ENCODE measurements at regions not wholly inside any gene's neighbourhood (a gene's known extent, or its start where the extent isn't known, plus 50 kb on each side); places are given as distances from the start of the nearest gene placed in this dataset.

- peaks cover 10 to 31% of the 10 kb centered on the region in 2 donors for H3K4me1 ChIP-seq (replicated peaks in 1 of 2)
- no peak overlapping the region for H3K4me3 ChIP-seq
- peak overlapping the region in 1 of 2 donors; percentile 9 for H3K27ac ChIP-seq
- ATAC-seq (replicated peaks in 6 of 8), result peak; percentile 84 to 98 (median 94)
- in situ Hi-C loops (cut with MboI; ENCODE audit: low pct_unique_long_range_greater_than_20kb in 2 of 9, low sequenced_read_pairs in 9 of 9, unreplicated experiment in 9 of 9), result no loop called here
- WGBS, 10 experiments, result 5 to 60% (median 40%) methylated on average over 1 to 2 of the region's 2 CpGs; no CpG with 5 or more reads in 1 of the 10 experiments
These were observed 75.7 kb upstream of the ANK2 start for GRCh38 chr4:112973750-112974251.

- peak overlapping the region in 1 of 2 donors; percentile 37 for H3K27ac ChIP-seq
- peaks cover 10 to 31% of the 10 kb centered on the region in 2 donors for H3K4me1 ChIP-seq (replicated peaks in 1 of 2)
- H3K4me3 ChIP-seq, result no peak overlapping the region
- in situ Hi-C loops (cut with MboI; ENCODE audit: low pct_unique_long_range_greater_than_20kb in 2 of 9, low sequenced_read_pairs in 9 of 9, unreplicated experiment in 9 of 9), result no loop called here
- ATAC-seq (replicated peaks in 6 of 8), result no peak
- 56 to 87% (median 72%) methylated on average over 2 to 6 of the region's 6 CpGs for WGBS, 10 experiments
These were observed 73.7 kb upstream of the ANK2 start for GRCh38 chr4:112975567-112976355.

GRCh38 chr4:112978691-112979472 lies 70.6 kb upstream of the ANK2 start:
- H3K27ac ChIP-seq, result no peak overlapping the region
- no peak for ATAC-seq (replicated peaks in 6 of 8)
- WGBS, 10 experiments, result 67 to 100% (median 80%) methylated on average over 1 to 7 of the region's 14 CpGs; no CpG with 5 or more reads in 6 of the 10 experiments
- H3K4me3 ChIP-seq, result no peak overlapping the region
- peaks cover 4 to 24% of the 10 kb centered on the region in 2 donors for H3K4me1 ChIP-seq (replicated peaks in 1 of 2)
- in situ Hi-C loops (cut with MboI; ENCODE audit: low pct_unique_long_range_greater_than_20kb in 2 of 9, low sequenced_read_pairs in 9 of 9, unreplicated experiment in 9 of 9), result no loop called here

GRCh38 chr4:112979881-112980421 lies 69.5 kb upstream of the ANK2 start:
- in situ Hi-C loops (cut with MboI; ENCODE audit: low pct_unique_long_range_greater_than_20kb in 2 of 9, low sequenced_read_pairs in 9 of 9, unreplicated experiment in 9 of 9), result no loop called here
- 90 to 100% (median 90%) methylated on average over 2 to 5 of the region's 16 CpGs; no CpG with 5 or more reads in 5 of the 10 experiments for WGBS, 10 experiments
- H3K27ac ChIP-seq, result no peak overlapping the region
- H3K4me1 ChIP-seq (replicated peaks in 1 of 2), result peaks cover 0 to 14% of the 10 kb centered on the region in 2 donors
- H3K4me3 ChIP-seq, result no peak overlapping the region
- no peak for ATAC-seq (replicated peaks in 6 of 8)

GRCh38 chr4:112982680-112983079 lies 66.8 kb upstream of the ANK2 start:
- Histone ChIP-seq H3K4me3 (no peak overlapping the region), H3K27ac (no peak overlapping the region), H3K4me1 (replicated peaks in 1 of 2) (peaks cover 0 to 2% of the 10 kb centered on the region in 2 donors)
- WGBS, 10 experiments, result 30 to 100% (median 95%) methylated on average over 1 to 2 of the region's 2 CpGs; no CpG with 5 or more reads in 1 of the 10 experiments
- in situ Hi-C loops (cut with MboI; ENCODE audit: low pct_unique_long_range_greater_than_20kb in 2 of 9, low sequenced_read_pairs in 9 of 9, unreplicated experiment in 9 of 9), result no loop called here
- peak in 4 of 8 experiments; percentile 44 to 93 (median 64) for ATAC-seq (replicated peaks in 6 of 8)

DNA sequence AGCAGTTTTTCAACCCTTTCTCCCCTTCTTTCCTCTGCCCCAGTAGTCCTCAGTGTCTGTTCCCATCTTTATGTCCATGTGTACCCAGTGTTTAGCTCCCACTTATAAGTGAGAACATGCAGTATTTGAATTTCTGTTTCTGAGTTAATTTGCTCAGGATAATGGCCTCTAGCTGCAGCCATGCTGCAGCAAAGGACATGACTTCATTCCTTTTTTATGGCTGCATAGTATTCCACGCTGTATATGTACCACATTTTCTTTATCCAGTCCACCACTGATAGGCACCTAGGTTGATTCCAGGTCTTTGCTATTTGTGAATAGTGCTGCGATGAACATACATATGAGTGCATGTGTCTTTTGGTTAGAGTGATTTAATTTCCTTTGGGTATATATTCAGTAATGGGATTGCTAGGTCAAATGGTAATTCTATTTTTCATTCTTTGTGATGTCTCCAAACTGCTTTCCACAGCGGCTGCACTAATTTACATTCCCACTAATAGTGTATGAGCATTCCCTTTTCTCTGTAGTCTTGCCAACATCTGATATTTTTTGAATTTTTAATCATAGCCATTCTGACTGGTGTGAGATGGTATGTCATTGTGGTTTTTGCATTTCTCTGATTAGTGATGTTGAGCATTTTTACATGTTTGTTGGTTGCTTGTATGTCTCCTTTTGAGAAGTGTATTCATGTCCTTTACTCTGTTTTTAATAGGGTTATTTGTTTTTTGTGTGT lies 54.6 kb upstream of the ANK2 start:
- Histone ChIP-seq H3K4me3 (no peak overlapping the region), H3K27ac (no peak overlapping the region), H3K4me1 (replicated peaks in 1 of 2) (peaks cover 5 to 47% of the 10 kb centered on the region in 2 donors)
- WGBS, 10 experiments, result 33 to 100% (median 83%) methylated on average over 1 to 3 of the region's 3 CpGs; no CpG with 5 or more reads in 1 of the 10 experiments
- in situ Hi-C loops (cut with MboI; ENCODE audit: low pct_unique_long_range_greater_than_20kb in 2 of 9, low sequenced_read_pairs in 9 of 9, unreplicated experiment in 9 of 9), result no loop called here
- ATAC-seq (replicated peaks in 6 of 8), result peak in 3 of 8 experiments; percentile 75 to 81 (median 77)

All from motor neuron (in vitro differentiated cells).